ENCODE measurements at regions not wholly inside any gene's neighbourhood (a gene's known extent, or its start where the extent isn't known, plus 50 kb on each side); places are given as distances from the start of the nearest gene placed in this dataset.

DNA sequence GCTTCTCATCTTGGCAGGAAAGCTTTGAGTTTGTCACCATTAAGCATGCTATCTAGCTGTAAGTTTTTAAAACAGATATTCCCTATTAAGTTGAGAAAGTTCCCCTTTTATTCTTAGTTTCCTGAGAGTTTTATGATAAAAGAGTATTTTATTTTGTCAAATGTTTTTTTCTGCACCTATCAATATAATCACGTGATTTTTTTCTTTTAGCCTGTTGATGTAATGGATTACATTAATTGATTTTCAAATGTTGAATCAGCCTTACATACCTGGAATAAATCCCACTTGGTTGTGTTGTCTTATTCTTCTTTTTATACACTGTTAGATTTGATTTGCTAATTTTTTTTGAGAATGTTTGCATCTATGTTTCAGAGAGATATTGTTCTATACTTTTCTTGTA is 179.5 kb downstream of the ZNF621 start:
- no peaks in the 10 kb centered on the region for H3K9me3 ChIP-seq (ENCODE audit: low read length)
- no peak overlapping the region for H3K27ac ChIP-seq (ENCODE audit: low read depth, low read length)
- H3K4me1 ChIP-seq (ENCODE audit: insufficient read depth, low read length) = no peaks in the 10 kb centered on the region
- no peaks in the 10 kb centered on the region for H3K27me3 ChIP-seq (ENCODE audit: control insufficient read depth in 1 of 2, insufficient read depth in 2 of 2, low read length in 2 of 2)
- no peak overlapping the region for H3K4me3 ChIP-seq (ENCODE audit: low read depth in 1 of 2, low read length in 2 of 2)
- no peak overlapping the region for H3K9ac ChIP-seq (ENCODE audit: low read length)
- H3K36me3 ChIP-seq (ENCODE audit: insufficient read depth, low read length) = no peaks in the 10 kb centered on the region

DNA sequence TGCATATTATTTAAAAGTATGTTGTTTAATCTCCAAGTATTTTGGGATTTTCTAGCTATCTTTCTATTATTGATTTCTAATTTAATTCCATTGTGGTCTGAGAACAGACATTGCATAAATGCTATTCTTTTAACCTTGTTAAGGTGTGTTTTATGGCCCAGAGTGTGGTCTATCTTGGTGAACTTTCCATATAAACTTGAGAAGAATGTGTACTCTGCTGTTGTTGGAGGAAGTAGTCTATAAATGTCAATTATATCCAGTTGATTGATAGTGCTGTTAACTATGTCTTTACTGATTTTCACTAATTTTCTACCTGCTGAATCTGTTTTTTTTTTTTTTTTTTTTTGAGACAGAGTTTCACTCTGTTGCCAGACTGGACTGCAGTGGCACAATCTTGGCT is 180.9 kb downstream of the ZNF621 start:
- no peaks in the 10 kb centered on the region for H3K9me3 ChIP-seq (ENCODE audit: low read length)
- H3K36me3 ChIP-seq (ENCODE audit: insufficient read depth, low read length) = no peaks in the 10 kb centered on the region
- no peak overlapping the region for H3K27ac ChIP-seq (ENCODE audit: low read depth, low read length)
- H3K27me3 ChIP-seq (ENCODE audit: control insufficient read depth in 1 of 2, insufficient read depth in 2 of 2, low read length in 2 of 2) = no peaks in the 10 kb centered on the region
- no peak overlapping the region for H3K9ac ChIP-seq (ENCODE audit: low read length)
- no peaks in the 10 kb centered on the region for H3K4me1 ChIP-seq (ENCODE audit: insufficient read depth, low read length)
- no peak overlapping the region for H3K4me3 ChIP-seq (ENCODE audit: low read depth in 1 of 2, low read length in 2 of 2)

DNA sequence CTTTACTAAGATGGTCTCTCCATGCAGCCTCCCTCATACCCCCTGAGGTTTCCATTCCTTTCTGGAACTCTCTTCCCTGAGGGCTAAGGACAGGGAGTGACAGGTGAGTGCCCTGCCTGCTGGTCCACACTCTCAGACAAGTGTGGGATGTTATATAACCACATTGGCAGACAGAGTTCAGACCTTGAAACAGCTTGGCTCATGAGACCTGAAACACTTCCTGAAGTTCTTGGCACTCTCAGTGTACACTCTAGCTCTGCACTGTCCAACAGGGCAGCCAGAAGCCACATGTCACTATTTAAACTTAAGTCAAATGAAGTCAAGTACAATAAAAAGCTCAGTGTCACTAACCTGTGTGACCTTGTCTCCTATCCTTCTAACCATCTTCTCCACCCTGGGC is 188.5 kb downstream of the ZNF621 start:
- Histone ChIP-seq H3K4me3 (ENCODE audit: low read depth in 1 of 2, low read length in 2 of 2) (no peak overlapping the region), H3K36me3 (ENCODE audit: insufficient read depth, low read length) (no peaks in the 10 kb centered on the region), H3K9me3 (ENCODE audit: low read length) (no peaks in the 10 kb centered on the region), H3K4me1 (ENCODE audit: insufficient read depth, low read length) (no peaks in the 10 kb centered on the region), H3K27me3 (ENCODE audit: control insufficient read depth in 1 of 2, insufficient read depth in 2 of 2, low read length in 2 of 2) (no peaks in the 10 kb centered on the region), H3K27ac (ENCODE audit: low read depth, low read length) (no peak overlapping the region), H3K9ac (ENCODE audit: low read length) (no peak overlapping the region)

DNA sequence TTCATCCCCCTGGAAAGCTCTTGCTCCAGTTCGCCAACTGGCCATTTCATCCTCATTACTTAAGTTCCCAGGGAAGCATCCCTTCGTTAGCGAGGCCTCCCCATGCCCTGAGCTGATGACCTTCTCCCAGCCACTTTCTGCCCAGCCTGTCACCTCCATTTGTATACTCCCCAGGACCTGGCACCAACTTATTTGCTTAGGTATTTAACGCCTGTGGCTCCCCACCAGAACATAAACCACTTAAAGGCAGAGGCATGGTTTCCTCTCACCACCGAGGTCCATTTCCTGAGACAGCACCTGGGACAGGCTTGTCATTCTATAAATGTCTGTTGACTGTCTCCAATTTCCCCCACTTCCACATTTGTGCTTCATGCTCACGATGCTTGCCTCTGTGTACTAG is 189.0 kb downstream of the ZNF621 start:
- H3K4me1 ChIP-seq (ENCODE audit: insufficient read depth, low read length) = no peaks in the 10 kb centered on the region
- H3K4me3 ChIP-seq (ENCODE audit: low read depth in 1 of 2, low read length in 2 of 2) = no peak overlapping the region
- no peaks in the 10 kb centered on the region for H3K36me3 ChIP-seq (ENCODE audit: insufficient read depth, low read length)
- H3K27me3 ChIP-seq (ENCODE audit: control insufficient read depth in 1 of 2, insufficient read depth in 2 of 2, low read length in 2 of 2) = no peaks in the 10 kb centered on the region
- H3K9ac ChIP-seq (ENCODE audit: low read length) = no peak overlapping the region
- H3K27ac ChIP-seq (ENCODE audit: low read depth, low read length) = no peak overlapping the region
- H3K9me3 ChIP-seq (ENCODE audit: low read length) = no peaks in the 10 kb centered on the region

DNA sequence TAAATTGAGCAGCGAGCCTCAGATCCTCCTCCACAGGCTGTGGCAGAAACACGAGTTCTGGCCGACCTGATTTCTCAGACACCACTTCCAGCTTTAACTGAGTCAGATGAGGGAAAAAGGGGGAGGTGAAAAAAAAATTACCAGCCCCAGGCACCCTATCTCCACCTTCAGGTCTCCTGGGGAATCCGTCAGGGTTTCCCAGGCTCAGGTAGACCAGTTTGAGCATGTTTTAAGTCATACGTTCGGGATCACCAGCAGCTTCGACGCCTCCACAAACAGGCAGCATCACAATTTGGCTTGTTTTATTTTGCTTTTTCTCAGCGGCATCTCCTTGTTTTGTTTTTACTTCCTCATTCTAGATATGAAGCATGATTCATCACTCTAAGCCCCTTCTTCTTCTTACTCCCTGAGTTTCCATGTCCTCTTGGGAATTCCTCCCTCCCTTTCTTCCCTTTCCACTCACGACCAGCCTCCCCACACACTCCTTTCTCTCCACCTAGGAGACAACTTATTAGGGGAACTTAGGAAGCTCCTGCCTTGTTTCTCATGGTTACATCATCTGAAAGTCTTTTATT is 190.1 kb downstream of the ZNF621 start:
- H3K9me3 ChIP-seq (ENCODE audit: low read length) = no peaks in the 10 kb centered on the region
- H3K27me3 ChIP-seq (ENCODE audit: control insufficient read depth in 1 of 2, insufficient read depth in 2 of 2, low read length in 2 of 2) = no peaks in the 10 kb centered on the region
- no peak overlapping the region for H3K27ac ChIP-seq (ENCODE audit: low read depth, low read length)
- no peaks in the 10 kb centered on the region for H3K4me1 ChIP-seq (ENCODE audit: insufficient read depth, low read length)
- H3K36me3 ChIP-seq (ENCODE audit: insufficient read depth, low read length) = no peaks in the 10 kb centered on the region
- no peak overlapping the region for H3K9ac ChIP-seq (ENCODE audit: low read length)
- no peak overlapping the region for H3K4me3 ChIP-seq (ENCODE audit: low read depth in 1 of 2, low read length in 2 of 2)

DNA sequence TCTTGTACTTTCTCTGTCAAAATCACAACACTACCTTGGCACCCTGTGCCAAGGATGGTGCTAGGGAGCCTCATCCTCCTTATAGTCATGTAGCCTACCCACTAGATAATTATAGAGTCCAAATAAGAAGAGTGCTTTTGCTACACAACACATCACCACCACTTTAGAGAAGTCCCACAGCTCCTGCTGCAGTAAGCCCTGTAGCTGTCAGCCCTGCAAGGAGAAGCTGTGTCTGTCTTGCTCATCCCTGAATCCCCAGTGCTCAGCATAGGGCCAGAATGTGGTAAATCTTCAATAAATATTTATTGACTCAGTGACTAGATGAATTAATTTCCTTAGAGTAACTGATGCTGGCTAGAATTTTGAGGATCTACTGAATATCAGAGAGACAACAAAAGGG is 190.8 kb downstream of the ZNF621 start:
- H3K27me3 ChIP-seq (ENCODE audit: control insufficient read depth in 1 of 2, insufficient read depth in 2 of 2, low read length in 2 of 2) = no peaks in the 10 kb centered on the region
- no peaks in the 10 kb centered on the region for H3K4me1 ChIP-seq (ENCODE audit: insufficient read depth, low read length)

DNA sequence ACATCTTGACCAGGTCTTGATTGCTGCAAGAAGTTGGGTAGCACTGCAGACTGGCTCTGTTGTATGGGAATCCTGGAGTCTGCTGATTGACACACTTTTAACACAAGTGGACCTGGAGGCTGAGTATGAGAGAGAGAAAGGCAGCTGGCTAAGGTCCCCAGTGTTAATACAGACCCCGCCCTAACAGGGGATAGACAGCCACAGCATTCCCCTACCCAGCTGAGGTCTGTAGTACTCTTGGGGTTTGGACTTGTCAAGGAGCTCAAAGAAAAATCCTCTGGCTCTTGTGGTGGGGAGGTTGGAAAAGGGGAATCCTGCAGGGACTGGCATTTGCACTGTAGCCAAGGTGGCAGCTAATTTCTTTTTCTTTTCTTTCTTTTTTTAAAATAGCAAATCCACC is 192.7 kb downstream of the ZNF621 start:
- Histone ChIP-seq H3K27ac (ENCODE audit: low read depth, low read length) (no peak overlapping the region), H3K4me3 (ENCODE audit: low read depth in 1 of 2, low read length in 2 of 2) (no peak overlapping the region), H3K4me1 (ENCODE audit: insufficient read depth, low read length) (no peaks in the 10 kb centered on the region), H3K9ac (ENCODE audit: low read length) (no peak overlapping the region), H3K9me3 (ENCODE audit: low read length) (no peaks in the 10 kb centered on the region), H3K36me3 (ENCODE audit: insufficient read depth, low read length) (no peaks in the 10 kb centered on the region), H3K27me3 (ENCODE audit: control insufficient read depth in 1 of 2, insufficient read depth in 2 of 2, low read length in 2 of 2) (no peaks in the 10 kb centered on the region)

More for the DNA sequence above, 190.8 kb downstream of the ZNF621 start:
- H3K9me3 ChIP-seq (ENCODE audit: low read length) = no peaks in the 10 kb centered on the region
- H3K4me3 ChIP-seq (ENCODE audit: low read depth in 1 of 2, low read length in 2 of 2) = no peak overlapping the region
- H3K9ac ChIP-seq (ENCODE audit: low read length) = no peak overlapping the region
- H3K27ac ChIP-seq (ENCODE audit: low read depth, low read length) = no peak overlapping the region
- H3K36me3 ChIP-seq (ENCODE audit: insufficient read depth, low read length) = no peaks in the 10 kb centered on the region

DNA sequence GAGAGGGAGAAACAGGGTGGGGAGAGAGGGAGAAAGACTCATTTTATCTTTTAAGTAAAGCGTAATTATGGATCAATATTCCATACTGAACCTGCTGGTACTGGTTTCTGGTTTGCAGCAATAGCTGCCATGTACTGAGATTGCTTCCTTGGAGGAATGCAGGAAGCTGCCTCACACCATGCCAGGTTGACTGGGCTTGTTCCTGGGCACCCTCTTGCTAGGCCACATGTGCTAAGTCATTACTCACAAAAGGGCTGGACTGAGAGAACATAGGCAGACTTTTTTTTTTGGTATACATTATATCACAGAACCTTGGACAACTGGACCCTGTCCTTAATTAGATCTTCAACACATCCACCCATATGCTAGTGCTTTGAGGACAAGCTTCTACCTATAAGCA is 193.4 kb downstream of the ZNF621 start:
- no peak overlapping the region for H3K27ac ChIP-seq (ENCODE audit: low read depth, low read length)
- H3K9me3 ChIP-seq (ENCODE audit: low read length) = no peaks in the 10 kb centered on the region
- H3K4me1 ChIP-seq (ENCODE audit: insufficient read depth, low read length) = no peaks in the 10 kb centered on the region
- no peak overlapping the region for H3K9ac ChIP-seq (ENCODE audit: low read length)
- no peak overlapping the region for H3K4me3 ChIP-seq (ENCODE audit: low read depth in 1 of 2, low read length in 2 of 2)
- no peaks in the 10 kb centered on the region for H3K36me3 ChIP-seq (ENCODE audit: insufficient read depth, low read length)
- no peaks in the 10 kb centered on the region for H3K27me3 ChIP-seq (ENCODE audit: control insufficient read depth in 1 of 2, insufficient read depth in 2 of 2, low read length in 2 of 2)

DNA sequence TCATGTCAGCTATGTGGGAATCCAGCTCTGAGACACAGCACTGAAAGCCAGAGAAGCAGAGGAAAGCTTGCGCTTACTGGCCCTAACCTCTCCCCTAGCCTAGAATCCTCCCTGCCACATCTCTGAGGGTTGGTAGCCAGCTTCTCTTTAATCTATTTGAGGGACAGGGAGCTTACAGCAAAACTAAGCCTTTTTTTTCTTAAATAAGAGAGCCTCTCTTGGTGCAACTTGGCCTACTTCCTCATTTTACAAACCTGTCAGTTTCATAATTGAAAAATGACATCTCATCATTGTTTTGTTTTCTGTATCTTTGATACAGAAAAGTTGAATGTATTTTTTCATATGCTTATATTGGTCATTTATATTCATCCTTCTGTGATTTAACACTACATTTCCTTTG is 193.9 kb downstream of the ZNF621 start:
- Histone ChIP-seq H3K9me3 (ENCODE audit: low read length) (no peaks in the 10 kb centered on the region), H3K4me3 (ENCODE audit: low read depth in 1 of 2, low read length in 2 of 2) (no peak overlapping the region), H3K36me3 (ENCODE audit: insufficient read depth, low read length) (no peaks in the 10 kb centered on the region), H3K27me3 (ENCODE audit: control insufficient read depth in 1 of 2, insufficient read depth in 2 of 2, low read length in 2 of 2) (no peaks in the 10 kb centered on the region), H3K4me1 (ENCODE audit: insufficient read depth, low read length) (no peaks in the 10 kb centered on the region), H3K27ac (ENCODE audit: low read depth, low read length) (no peak overlapping the region), H3K9ac (ENCODE audit: low read length) (no peak overlapping the region)

DNA sequence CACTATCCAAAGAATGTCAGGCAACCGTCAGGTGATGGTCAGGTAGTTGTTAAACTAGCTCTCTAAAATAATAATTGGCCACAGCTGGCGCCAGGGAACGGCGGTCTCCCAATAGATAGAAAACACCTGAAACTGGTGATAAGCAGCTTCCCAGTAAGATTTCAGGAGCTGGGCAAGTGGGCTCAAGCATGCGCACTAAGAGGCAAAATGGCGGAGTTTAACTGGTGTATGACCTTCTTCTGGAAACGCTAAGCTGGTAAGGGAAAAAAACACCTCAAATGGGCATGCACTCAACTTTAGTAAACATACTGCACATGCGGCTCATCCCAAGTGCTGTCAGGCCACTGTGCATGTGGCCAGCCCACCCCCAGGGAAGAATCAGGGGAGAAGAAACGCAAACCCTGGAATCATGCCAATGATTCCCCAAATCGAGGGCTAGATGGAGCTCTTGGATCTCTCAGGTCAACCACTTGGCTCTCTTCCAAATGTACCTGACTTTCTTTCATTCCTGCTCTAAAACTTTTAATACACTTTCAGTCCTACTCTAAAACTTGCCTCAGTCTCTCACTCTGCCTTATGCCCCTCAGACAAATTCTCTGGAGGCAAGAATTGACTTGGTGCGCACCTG is 195.0 kb downstream of the ZNF621 start:
- H3K27me3 ChIP-seq (ENCODE audit: control insufficient read depth in 1 of 2, insufficient read depth in 2 of 2, low read length in 2 of 2) = no peaks in the 10 kb centered on the region
- H3K9me3 ChIP-seq (ENCODE audit: low read length) = no peaks in the 10 kb centered on the region
- no peaks in the 10 kb centered on the region for H3K36me3 ChIP-seq (ENCODE audit: insufficient read depth, low read length)
- no peaks in the 10 kb centered on the region for H3K4me1 ChIP-seq (ENCODE audit: insufficient read depth, low read length)
- H3K4me3 ChIP-seq (ENCODE audit: low read depth in 1 of 2, low read length in 2 of 2) = no peak overlapping the region
- H3K9ac ChIP-seq (ENCODE audit: low read length) = no peak overlapping the region
- no peak overlapping the region for H3K27ac ChIP-seq (ENCODE audit: low read depth, low read length)

DNA sequence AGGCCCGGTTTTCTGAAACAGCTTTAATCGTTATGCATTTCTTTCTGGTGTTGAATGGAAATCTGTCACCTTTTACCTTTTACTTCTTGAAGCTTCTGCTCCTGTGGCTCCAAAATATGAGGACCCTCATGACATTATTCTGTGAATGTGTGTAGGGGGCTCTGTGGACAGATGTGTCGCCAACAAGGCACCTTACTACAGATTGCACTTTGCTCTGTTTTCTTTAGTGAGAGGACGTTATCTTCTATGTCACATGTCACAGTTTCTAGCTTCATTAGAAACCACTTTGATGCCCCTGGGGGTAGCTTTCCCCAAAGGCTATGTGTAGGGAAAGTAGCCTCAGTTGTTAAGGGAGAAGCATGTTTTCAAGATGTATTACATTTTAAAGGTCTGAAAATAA is 195.6 kb downstream of the ZNF621 start:
- H3K27me3 ChIP-seq (ENCODE audit: control insufficient read depth in 1 of 2, insufficient read depth in 2 of 2, low read length in 2 of 2) = no peaks in the 10 kb centered on the region
- H3K4me1 ChIP-seq (ENCODE audit: insufficient read depth, low read length) = no peaks in the 10 kb centered on the region
- H3K27ac ChIP-seq (ENCODE audit: low read depth, low read length) = no peak overlapping the region
- no peaks in the 10 kb centered on the region for H3K9me3 ChIP-seq (ENCODE audit: low read length)
- H3K9ac ChIP-seq (ENCODE audit: low read length) = no peak overlapping the region
- no peaks in the 10 kb centered on the region for H3K36me3 ChIP-seq (ENCODE audit: insufficient read depth, low read length)
- H3K4me3 ChIP-seq (ENCODE audit: low read depth in 1 of 2, low read length in 2 of 2) = no peak overlapping the region

DNA sequence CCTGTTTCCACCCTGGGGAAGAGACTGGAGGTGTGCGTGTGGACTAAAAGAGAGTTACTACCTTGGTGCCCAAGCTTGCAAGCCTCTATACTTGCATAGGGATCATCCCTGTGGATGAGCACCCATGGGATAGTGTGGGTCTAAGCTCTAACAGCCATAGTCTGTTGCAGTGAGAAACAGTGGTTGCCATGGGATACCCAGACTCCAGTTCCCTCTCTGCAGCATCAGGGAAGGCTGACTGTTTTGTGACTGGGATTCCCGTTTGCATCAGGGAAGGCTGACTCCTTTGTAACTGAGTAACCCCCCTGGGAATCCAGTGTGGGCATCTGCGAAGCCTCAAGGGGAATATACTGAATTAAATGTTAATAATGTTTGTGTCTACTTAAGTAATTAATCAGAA is 196.1 kb downstream of the ZNF621 start:
- Histone ChIP-seq H3K27me3 (ENCODE audit: control insufficient read depth in 1 of 2, insufficient read depth in 2 of 2, low read length in 2 of 2) (no peaks in the 10 kb centered on the region), H3K4me1 (ENCODE audit: insufficient read depth, low read length) (no peaks in the 10 kb centered on the region), H3K4me3 (ENCODE audit: low read depth in 1 of 2, low read length in 2 of 2) (no peak overlapping the region), H3K9me3 (ENCODE audit: low read length) (no peaks in the 10 kb centered on the region), H3K9ac (ENCODE audit: low read length) (no peak overlapping the region), H3K36me3 (ENCODE audit: insufficient read depth, low read length) (no peaks in the 10 kb centered on the region), H3K27ac (ENCODE audit: low read depth, low read length) (no peak overlapping the region)
